H1 (cell line): ENCODE measurements at regions not wholly inside any gene's neighbourhood (a gene's known extent, or its start where the extent isn't known, plus 50 kb on each side); places are given as distances from the start of the nearest gene placed in this dataset.

Source experiments
- CTCF ChIA-PET: fragments of 300-600 bp; sonication (Branson Sonifier 250); formaldehyde crosslinking; loops from one replicate; lab custom pipeline; 2021; ENCODE audit not compliant: partially characterized antibody; lab: Charles Lee
- POLR2A ChIA-PET: fragments of 300-600 bp; sonication (Branson Sonifier 250); formaldehyde crosslinking; loops from one replicate; lab custom pipeline; 2021; ENCODE audit warnings: inconsistent platforms; ENCODE audit not compliant: partially characterized antibody; lab: Charles Lee
- DNase-seq, 2 experiments: peaks; one replicate each; pipeline versions ENCODE4 v3.0.0 to v3.0.0-alpha.2; 2010 to 2022; ENCODE audit warnings: low spot score in 2 of 2, low read depth in 1 of 2, mixed read lengths in 1 of 2
- FAIRE-seq: peaks from 2 replicates; lab custom pipeline; 2011; peaks lifted over from hg19 to GRCh38; lab: Jason Lieb, UNC
- H2AFZ ChIP-seq: 2 replicates; pipeline ENCODE4 v1.8.1; 2012; ENCODE audit warnings: low read length, inconsistent platforms
- H2AK5ac ChIP-seq: 2 replicates; pipeline ENCODE4 v1.6.1; 2013; ENCODE audit warnings: low read depth, low read length
- H2BK120ac ChIP-seq: replicated peaks from 2 replicates; pipeline ENCODE3; 2013; ENCODE audit warnings: low read depth, low read length, inconsistent platforms
- H2BK12ac ChIP-seq: 2 replicates; pipeline ENCODE4 v1.6.1; 2013; ENCODE audit warnings: low read depth, low read length
- H2BK15ac ChIP-seq: 2 replicates; pipeline ENCODE4 v1.6.1; 2013; ENCODE audit warnings: low read length
- H2BK20ac ChIP-seq: 2 replicates; pipeline ENCODE4 v1.6.1; 2013; ENCODE audit warnings: low read length
- H2BK5ac ChIP-seq: 2 replicates; pipeline ENCODE4 v1.6.1; 2013; ENCODE audit warnings: low read depth, low read length
- H3K14ac ChIP-seq: 2 replicates; pipeline ENCODE4 v1.6.1; 2013; ENCODE audit warnings: inconsistent platforms; ENCODE audit not compliant: insufficient read length
- H3K18ac ChIP-seq: 2 replicates; pipeline ENCODE4 v1.6.1; 2013; ENCODE audit warnings: low read length; ENCODE audit errors: extremely low read depth
- H3K23ac ChIP-seq: 2 replicates; pipeline ENCODE4 v1.6.1; 2013; ENCODE audit warnings: inconsistent platforms; ENCODE audit not compliant: insufficient read length
- H3K23me2 ChIP-seq: 2 replicates; pipeline ENCODE4 v1.6.1; 2013; ENCODE audit warnings: low read depth, low read length
- H3K27ac ChIP-seq: 2 replicates; pipeline ENCODE4 v1.6.1; 2011; ENCODE audit warnings: low read depth, low read length, inconsistent platforms
- H3K27me3 ChIP-seq, 4 experiments: replicated peaks in 1 of 4; 1 replicate in 1 of 4; 2 replicates in 3 of 4; pipeline versions ENCODE4 v1.6.1 to v1.8.1; 2011 to 2013; ENCODE audit warnings: low read length in 3 of 4, mild to moderate bottlenecking in 3 of 4, inconsistent platforms in 2 of 4, mixed read lengths in 2 of 4, moderate library complexity in 1 of 4; ENCODE audit not compliant: control insufficient read depth in 3 of 4, insufficient read depth in 3 of 4; ENCODE audit errors: extremely low read depth in 1 of 4
- H3K36me3 ChIP-seq, 4 experiments: 2 replicates each; pipeline versions ENCODE4 v1.6.1 to v1.8.1; 2011 to 2013; ENCODE audit warnings: mild to moderate bottlenecking in 4 of 4, low read length in 3 of 4, moderate library complexity in 2 of 4, control low read depth in 1 of 4, inconsistent platforms in 1 of 4; ENCODE audit not compliant: insufficient read depth in 4 of 4, control insufficient read depth in 2 of 4
- H3K4ac ChIP-seq: replicated peaks from 2 replicates; pipeline ENCODE3; 2013; ENCODE audit warnings: low read length, low read depth, mixed read lengths, inconsistent platforms; ENCODE audit not compliant: insufficient read length
- H3K4me1 ChIP-seq, 4 experiments: replicated peaks in 1 of 4; 1 replicate in 1 of 4; 2 replicates in 3 of 4; pipeline versions ENCODE4 v1.6.1 to v1.8.1; 2011 to 2013; ENCODE audit warnings: low read length in 3 of 4, inconsistent platforms in 2 of 4, mixed read lengths in 1 of 4; ENCODE audit not compliant: insufficient read depth in 4 of 4, control insufficient read depth in 3 of 4
- H3K4me2 ChIP-seq, 2 experiments: 2 replicates each; pipeline versions ENCODE4 v1.6.1 to v1.8.1; 2011 to 2013; ENCODE audit warnings: low read depth in 2 of 2, low read length in 2 of 2, control low read depth in 1 of 2, inconsistent platforms in 1 of 2, mild to moderate bottlenecking in 1 of 2; ENCODE audit not compliant: insufficient read depth in 1 of 2
- H3K4me3 ChIP-seq, 4 experiments: fragments of 200-600, 300-600 bp in 1 of 4; sonication (generic), shearing (Covaris generic), sonication (Bioruptor Twin) in 1 of 4; 2 replicates each; pipeline versions ENCODE4 v1.5.1 to v1.8.1; 2011 to 2016; ENCODE audit warnings: low read length in 4 of 4, low read depth in 3 of 4, control low read depth in 2 of 4, inconsistent platforms in 2 of 4, mild to moderate bottlenecking in 2 of 4, mixed read lengths in 1 of 4, moderate library complexity in 1 of 4; ENCODE audit not compliant: insufficient read depth in 2 of 4; ENCODE audit errors: extremely low read depth in 1 of 4
- H3K56ac ChIP-seq: replicated peaks from 2 replicates; pipeline ENCODE3; 2013; ENCODE audit warnings: low read depth, mild to moderate bottlenecking, mixed read lengths, low read length, inconsistent platforms; ENCODE audit not compliant: insufficient read length
- H3K79me1 ChIP-seq: 2 replicates; pipeline ENCODE4 v1.6.1; 2013; ENCODE audit warnings: low read depth, low read length, control low read depth
- H3K79me2 ChIP-seq, 2 experiments: 2 replicates each; pipeline versions ENCODE4 v1.6.1 to v1.8.1; 2012 to 2013; ENCODE audit warnings: low read length in 2 of 2, mild to moderate bottlenecking in 2 of 2, inconsistent platforms in 1 of 2; ENCODE audit not compliant: insufficient read depth in 2 of 2, control insufficient read depth in 1 of 2
- H3K9ac ChIP-seq, 4 experiments: replicated peaks in 1 of 4; 1 replicate in 1 of 4; 2 replicates in 3 of 4; pipeline versions ENCODE4 v1.6.1 to v1.8.1; 2011 to 2013; ENCODE audit warnings: low read depth in 3 of 4, low read length in 3 of 4, control low read depth in 2 of 4, mild to moderate bottlenecking in 2 of 4, moderate library complexity in 2 of 4, inconsistent platforms in 1 of 4; ENCODE audit errors: extremely low read depth in 1 of 4
- H3K9me3 ChIP-seq, 2 experiments: 2 replicates each; pipeline versions ENCODE4 v1.6.1 to v1.8.1; 2012 to 2013; ENCODE audit warnings: mild to moderate bottlenecking in 2 of 2, moderate library complexity in 2 of 2, control low read depth in 1 of 2, inconsistent platforms in 1 of 2, low read depth in 1 of 2, low read length in 1 of 2, mixed read lengths in 1 of 2; ENCODE audit not compliant: insufficient read depth in 2 of 2
- H4K20me1 ChIP-seq, 2 experiments: replicated peaks in 1 of 2; 2 replicates each; pipeline versions ENCODE3 to v1.8.1; 2011 to 2013; ENCODE audit warnings: inconsistent platforms in 2 of 2, low read length in 2 of 2, mild to moderate bottlenecking in 1 of 2; ENCODE audit not compliant: insufficient read depth in 2 of 2, control insufficient read depth in 1 of 2
- H4K5ac ChIP-seq: 2 replicates; pipeline ENCODE4 v1.6.1; 2013; ENCODE audit warnings: low read length, low read depth, mixed read lengths, inconsistent platforms; ENCODE audit not compliant: insufficient read length
- H4K8ac ChIP-seq: 2 replicates; pipeline ENCODE4 v1.8.0; 2013; ENCODE audit warnings: mild to moderate bottlenecking, moderate library complexity, low read length, inconsistent platforms; ENCODE audit not compliant: insufficient read depth; ENCODE audit errors: extremely low read depth
- H4K91ac ChIP-seq: replicated peaks from 2 replicates; pipeline ENCODE3; 2013; ENCODE audit warnings: low read length, mixed read lengths, inconsistent platforms; ENCODE audit not compliant: insufficient read length
- KDM5A ChIP-seq: fragments of 200-600 bp; IDR thresholded peaks from 2 replicates; pipeline ENCODE4 v1.7.1; 2012; ENCODE audit warnings: mild to moderate bottlenecking, low read length, inconsistent platforms, mixed read lengths
- MAFK ChIP-seq: IDR thresholded peaks from 2 replicates; pipeline ENCODE4 v1.6.1; 2012; ENCODE audit warnings: low read depth, mild to moderate bottlenecking, improper control_type of control experiment, low read length
- NANOG ChIP-seq: IDR thresholded peaks from 2 replicates; pipeline ENCODE4 v1.6.1; 2011; ENCODE audit warnings: low read length, low read depth, mild to moderate bottlenecking, inconsistent platforms; ENCODE audit not compliant: insufficient read depth, poor library complexity, severe bottlenecking
- PHF8 ChIP-seq: fragments of 200-600 bp; sonication (generic); conservative IDR thresholded peaks from 2 replicates; pipeline ENCODE4 v1.7.1; 2012; ENCODE audit warnings: low read depth, mild to moderate bottlenecking, inconsistent platforms, low read length, moderate library complexity
- POU5F1 ChIP-seq: IDR thresholded peaks from 2 replicates; pipeline ENCODE4 v1.6.1; 2011; ENCODE audit warnings: low read depth, mild to moderate bottlenecking, low read length, moderate library complexity
- RFX5 ChIP-seq: IDR thresholded peaks from 2 replicates; pipeline ENCODE4 v1.6.1; 2011; ENCODE audit warnings: low read depth, low read length, improper control_type of control experiment, borderline replicate concordance
- SIX5 ChIP-seq: IDR thresholded peaks from 2 replicates; pipeline ENCODE4 v1.6.1; 2011; ENCODE audit warnings: mild to moderate bottlenecking, low read depth, low read length
- SP1 ChIP-seq: IDR thresholded peaks from 2 replicates; pipeline ENCODE4 v1.6.1; 2011; ENCODE audit warnings: low read depth, low read length
- WGBS, 2 experiments: shearing (Covaris generic) in 1 of 2; methylation state at CpG; one replicate each; pipeline versions ENCODE4 v1.1.6 to v1.1.7; 2013 to 2015; ENCODE audit warnings: low lambda C conversion rate in 2 of 2, mixed read lengths in 2 of 2, inconsistent platforms in 1 of 2, low coverage in 1 of 2, missing lambda C conversion rate in 1 of 2; ENCODE audit not compliant: insufficient replicate concordance in 2 of 2, insufficient coverage in 1 of 2, insufficient read length in 1 of 2; ENCODE audit errors: extremely low coverage in 1 of 2, missing lambda C conversion rate in 1 of 2; 5-methylcytosine and 5-hydroxymethylcytosine counted together
- TF ChIP-seq, protein P1 (sequence below), 3 experiments: IDR thresholded peaks; 1 replicate in 2 of 3; 2 replicates in 1 of 3; pipeline versions ENCODE4 v1.5.1 to v1.6.1; 2011; ENCODE audit warnings: low read length in 3 of 3, mild to moderate bottlenecking in 3 of 3, inconsistent platforms in 2 of 3, low read depth in 1 of 3, moderate library complexity in 1 of 3; ENCODE audit not compliant: insufficient read depth in 1 of 3; ENCODE audit errors: control extremely low read depth in 1 of 3
- TF ChIP-seq, protein P2 (sequence below): IDR thresholded peaks from 2 replicates; pipeline ENCODE4 v1.6.1; 2012; ENCODE audit warnings: inconsistent platforms

DNA sequence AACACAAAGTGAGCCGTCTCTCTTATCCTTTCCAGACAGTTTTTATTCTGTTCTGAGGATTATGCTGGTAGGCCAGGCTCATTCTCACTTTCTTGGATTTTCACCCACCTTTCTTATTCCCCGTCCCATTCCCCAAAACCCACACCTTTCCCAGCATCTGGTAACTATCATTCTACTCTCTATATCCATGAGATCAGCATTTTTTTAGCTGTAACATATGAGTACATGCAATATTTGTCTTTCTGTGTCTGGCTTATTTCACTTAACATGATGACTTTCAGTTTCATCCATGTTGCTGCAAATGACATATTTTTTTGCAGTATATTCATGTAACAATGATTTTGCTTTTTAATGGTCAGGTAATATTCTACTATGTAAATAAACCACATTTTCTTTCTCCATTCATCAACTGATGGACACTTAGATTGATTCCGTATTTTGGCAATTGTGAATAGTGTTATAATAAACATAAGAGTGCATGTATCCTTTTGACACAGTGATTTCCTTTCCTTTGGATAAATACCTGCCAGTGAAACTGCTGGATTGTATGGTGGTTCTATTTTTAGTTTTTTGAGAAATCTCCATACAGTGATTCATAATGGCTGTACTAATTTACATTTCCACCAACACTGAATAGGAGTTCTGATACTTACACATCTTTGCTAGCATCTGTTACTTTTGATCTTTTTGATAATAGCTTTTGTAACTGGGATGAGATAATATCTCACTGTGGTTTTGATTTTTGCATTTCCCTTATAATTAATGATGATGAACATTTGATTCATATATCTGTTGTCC, 289.3 kb downstream of the RPRM start:
- ChIA-PET CTCF (interaction anchor here (0.7 kb wide), 1 partner anchor 24 kb away, joined by 3 read pairs; no protein-coding TSS in a partner anchor), POLR2A (no interaction called here)
- H3K27ac ChIP-seq = no peak overlapping the region
- H2BK15ac ChIP-seq = no peak overlapping the region
- H3K4me3 ChIP-seq = no peak overlapping the region
- H4K8ac ChIP-seq = no peak overlapping the region
- no peak overlapping the region for H3K56ac ChIP-seq
- WGBS, 2 experiments = 88 to 100% methylated on average over 1 to 3 of the region's 3 CpGs
- H3K79me2 ChIP-seq = no peaks in the 10 kb centered on the region
- no peak overlapping the region for H2BK120ac ChIP-seq
- H3K23me2 ChIP-seq = no peaks in the 10 kb centered on the region
- no peak overlapping the region for H4K91ac ChIP-seq
- H3K4me2 ChIP-seq = no peak overlapping the region
- no peak overlapping the region for H2AK5ac ChIP-seq
- H3K18ac ChIP-seq = no peak overlapping the region
- H3K79me1 ChIP-seq = no peaks in the 10 kb centered on the region
- H2AFZ ChIP-seq = no peak overlapping the region
- H4K20me1 ChIP-seq = no peaks in the 10 kb centered on the region
- no peaks in the 10 kb centered on the region for H3K27me3 ChIP-seq
- H3K9me3 ChIP-seq = no peaks in the 10 kb centered on the region; a peak in 1 of 4 replicates
- H3K23ac ChIP-seq = no peak overlapping the region
- no peaks in the 10 kb centered on the region for H3K4me1 ChIP-seq
- no peak overlapping the region for H2BK12ac ChIP-seq
- no peak overlapping the region for H3K14ac ChIP-seq
- H2BK20ac ChIP-seq = no peak overlapping the region
- no peak overlapping the region for H3K4ac ChIP-seq
- H2BK5ac ChIP-seq = no peak overlapping the region
- H3K9ac ChIP-seq = no peak overlapping the region
- H3K36me3 ChIP-seq = no peaks in the 10 kb centered on the region
- FAIRE-seq = no peak
- no peak overlapping the region for H4K5ac ChIP-seq
- DNase-seq = no peak
- TF ChIP-seq NANOG (no peak), KDM5A (no peak), RFX5 (no peak), PHF8 (no peak), SIX5 (no peak), POU5F1 (no peak), SP1 (no peak), MAFK (no peak)
- TF ChIP-seq, protein P1, sequence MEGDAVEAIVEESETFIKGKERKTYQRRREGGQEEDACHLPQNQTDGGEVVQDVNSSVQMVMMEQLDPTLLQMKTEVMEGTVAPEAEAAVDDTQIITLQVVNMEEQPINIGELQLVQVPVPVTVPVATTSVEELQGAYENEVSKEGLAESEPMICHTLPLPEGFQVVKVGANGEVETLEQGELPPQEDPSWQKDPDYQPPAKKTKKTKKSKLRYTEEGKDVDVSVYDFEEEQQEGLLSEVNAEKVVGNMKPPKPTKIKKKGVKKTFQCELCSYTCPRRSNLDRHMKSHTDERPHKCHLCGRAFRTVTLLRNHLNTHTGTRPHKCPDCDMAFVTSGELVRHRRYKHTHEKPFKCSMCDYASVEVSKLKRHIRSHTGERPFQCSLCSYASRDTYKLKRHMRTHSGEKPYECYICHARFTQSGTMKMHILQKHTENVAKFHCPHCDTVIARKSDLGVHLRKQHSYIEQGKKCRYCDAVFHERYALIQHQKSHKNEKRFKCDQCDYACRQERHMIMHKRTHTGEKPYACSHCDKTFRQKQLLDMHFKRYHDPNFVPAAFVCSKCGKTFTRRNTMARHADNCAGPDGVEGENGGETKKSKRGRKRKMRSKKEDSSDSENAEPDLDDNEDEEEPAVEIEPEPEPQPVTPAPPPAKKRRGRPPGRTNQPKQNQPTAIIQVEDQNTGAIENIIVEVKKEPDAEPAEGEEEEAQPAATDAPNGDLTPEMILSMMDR (IDR thresholded peaks at IDR 0.05; ENCODE audit: control extremely low read depth in 1 of 3, insufficient read depth in 1 of 3, low read depth in 1 of 3, low read length in 3 of 3) = no peak
- TF ChIP-seq, protein P2, sequence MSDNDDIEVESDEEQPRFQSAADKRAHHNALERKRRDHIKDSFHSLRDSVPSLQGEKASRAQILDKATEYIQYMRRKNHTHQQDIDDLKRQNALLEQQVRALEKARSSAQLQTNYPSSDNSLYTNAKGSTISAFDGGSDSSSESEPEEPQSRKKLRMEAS = no peak
